Upper lobe of left lung (tissue), 6 donors: ENCODE measurements at regions not wholly inside any gene's neighbourhood (a gene's known extent, or its start where the extent isn't known, plus 50 kb on each side); places are given as distances from the start of the nearest gene placed in this dataset.

Experiments used
- ATAC-seq, 2 donors: fragments of 200-7000 bp; cut with Tn5 transposase; one replicate each; pipeline ENCODE4 v1.9.1; 2022; ENCODE audit warnings: mild to moderate bottlenecking in 2 of 2, moderate library complexity in 2 of 2; ENCODE audit not compliant: low FRiP score in 2 of 2
- DNase-seq, 2 donors: peaks; one replicate each; pipeline ENCODE4 v3.0.0-alpha.2; 2019 to 2020
- H3K27ac ChIP-seq, 4 donors: fragments of 200-600 bp; sonication (generic); one replicate each; pipeline ENCODE4 v1.5.1; 2016 to 2019
- H3K27me3 ChIP-seq, 4 donors: fragments of 200-600 bp; sonication (generic); one replicate each; pipeline ENCODE4 v1.5.1; 2017 to 2019
- H3K36me3 ChIP-seq, 4 donors: fragments of 200-600 bp; sonication (generic); one replicate each; pipeline ENCODE4 v1.5.1; 2016 to 2019
- H3K4me1 ChIP-seq, 4 donors: fragments of 200-600 bp; sonication (generic); one replicate each; pipeline ENCODE4 v1.5.1; 2018 to 2019
- H3K4me3 ChIP-seq, 4 donors: fragments of 200-600 bp; sonication (generic); one replicate each; pipeline ENCODE4 v1.5.1; 2017 to 2019; ENCODE audit warnings: mild to moderate bottlenecking in 2 of 4, moderate library complexity in 1 of 4
- H3K9me3 ChIP-seq, 4 donors: fragments of 200-600 bp; sonication (generic); one replicate each; pipeline ENCODE4 v1.5.1; 2018 to 2019
- EP300 ChIP-seq, 4 donors: sonication (generic); formaldehyde crosslinking; IDR thresholded peaks; one replicate each; pipeline ENCODE4 v1.5.1; 2017; ENCODE audit warnings: antibody characterized with exemption in 4 of 4, control low read depth in 2 of 4
- POLR2A ChIP-seq, 4 donors: fragments of 450-650 bp; IDR thresholded peaks; one replicate each; pipeline ENCODE4 v1.5.1; 2016 to 2017; ENCODE audit warnings: antibody characterized with exemption in 4 of 4, mild to moderate bottlenecking in 2 of 4
- POLR2AphosphoS5 ChIP-seq, 2 donors: sonication (generic); formaldehyde crosslinking; IDR thresholded peaks; one replicate each; pipeline ENCODE4 v1.5.1; 2017; ENCODE audit warnings: antibody characterized with exemption in 2 of 2
- WGBS, 2 donors: methylation state at CpG; one replicate each; pipeline ENCODE4 v1.1.5; 2017 to 2018; 5-methylcytosine and 5-hydroxymethylcytosine counted together
- TF ChIP-seq, protein P1 (sequence below), 6 experiments: fragments of 450-650 bp in 4 of 6; fragments of 200-600 bp in 2 of 6; sonication (generic) in 2 of 6; IDR thresholded peaks; one replicate each; pipeline ENCODE4 v1.5.1; 2016 to 2019; ENCODE audit warnings: antibody characterized with exemption in 6 of 6
- donor health status: DM: no; HTN: no; CAD: no; lungs with moderate emphysema.
- donor health status: DM: no; HTN: yes; CAD: no; lungs with severe emphysema.

DNA sequence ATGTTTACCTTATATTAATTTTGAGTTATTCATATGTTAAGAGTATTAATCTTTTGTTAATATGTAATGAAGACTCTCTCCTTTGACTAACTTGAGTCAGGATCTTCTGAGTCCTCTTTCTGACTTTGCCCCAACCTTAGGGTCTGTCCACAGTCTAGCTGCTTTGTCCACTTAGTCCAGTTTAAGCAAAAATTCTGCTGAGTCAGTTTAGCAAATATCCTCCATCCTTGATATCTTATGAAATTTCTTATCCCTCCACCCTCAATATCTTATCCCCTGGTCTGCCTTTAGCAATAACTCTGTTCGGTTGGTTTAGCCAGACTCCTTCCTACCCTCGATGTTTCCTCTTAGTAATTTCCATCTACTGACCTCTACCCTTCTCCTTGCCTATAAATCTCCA lies 91.7 kb downstream of the DIPK2A start:
- no peak for TF ChIP-seq EP300 (IDR thresholded peaks at IDR 0.05)
- no peak for TF ChIP-seq POLR2AphosphoS5 (IDR thresholded peaks at IDR 0.05)
- TF ChIP-seq, protein P1, sequence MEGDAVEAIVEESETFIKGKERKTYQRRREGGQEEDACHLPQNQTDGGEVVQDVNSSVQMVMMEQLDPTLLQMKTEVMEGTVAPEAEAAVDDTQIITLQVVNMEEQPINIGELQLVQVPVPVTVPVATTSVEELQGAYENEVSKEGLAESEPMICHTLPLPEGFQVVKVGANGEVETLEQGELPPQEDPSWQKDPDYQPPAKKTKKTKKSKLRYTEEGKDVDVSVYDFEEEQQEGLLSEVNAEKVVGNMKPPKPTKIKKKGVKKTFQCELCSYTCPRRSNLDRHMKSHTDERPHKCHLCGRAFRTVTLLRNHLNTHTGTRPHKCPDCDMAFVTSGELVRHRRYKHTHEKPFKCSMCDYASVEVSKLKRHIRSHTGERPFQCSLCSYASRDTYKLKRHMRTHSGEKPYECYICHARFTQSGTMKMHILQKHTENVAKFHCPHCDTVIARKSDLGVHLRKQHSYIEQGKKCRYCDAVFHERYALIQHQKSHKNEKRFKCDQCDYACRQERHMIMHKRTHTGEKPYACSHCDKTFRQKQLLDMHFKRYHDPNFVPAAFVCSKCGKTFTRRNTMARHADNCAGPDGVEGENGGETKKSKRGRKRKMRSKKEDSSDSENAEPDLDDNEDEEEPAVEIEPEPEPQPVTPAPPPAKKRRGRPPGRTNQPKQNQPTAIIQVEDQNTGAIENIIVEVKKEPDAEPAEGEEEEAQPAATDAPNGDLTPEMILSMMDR (IDR thresholded peaks at IDR 0.05) = no peak
- TF ChIP-seq POLR2A (IDR thresholded peaks at IDR 0.05) = no peak
- WGBS, 2 donors = 81% methylated on average over 2 of the region's 2 CpGs
- no peak for DNase-seq
- Histone ChIP-seq H3K36me3 (no peaks in the 10 kb centered on the region), H3K9me3 (no peaks in the 10 kb centered on the region), H3K27ac (no peak overlapping the region), H3K4me1 (no peaks in the 10 kb centered on the region), H3K27me3 (no peaks in the 10 kb centered on the region), H3K4me3 (no peak overlapping the region)
- no peak for ATAC-seq

DNA sequence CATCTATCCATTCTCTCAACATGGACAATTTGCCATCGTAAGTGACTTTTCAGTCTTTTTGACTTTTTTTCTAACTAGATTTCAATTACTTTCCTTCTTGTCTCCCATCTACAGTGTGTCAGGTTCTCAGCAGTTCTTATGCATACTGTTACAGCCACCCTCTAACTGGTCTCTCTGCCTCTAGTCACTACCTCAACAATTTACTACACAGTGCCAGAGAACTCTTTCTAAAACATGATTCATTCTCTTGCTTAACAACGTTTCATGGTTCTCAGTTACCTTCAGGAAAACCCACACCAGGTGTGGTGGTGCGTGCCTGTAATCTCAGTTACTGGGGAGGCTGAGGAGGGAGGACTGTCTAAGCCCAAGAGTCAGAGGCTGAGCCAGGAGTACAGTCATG lies 95.4 kb downstream of the DIPK2A start:
- H3K36me3 ChIP-seq = no peaks in the 10 kb centered on the region
- DNase-seq (no peak), ATAC-seq (no peak)
- H3K27ac ChIP-seq = no peak overlapping the region
- H3K4me3 ChIP-seq = no peak overlapping the region
- H3K27me3 ChIP-seq = no peaks in the 10 kb centered on the region
- WGBS, 2 donors = 85 to 87% methylated on average over 3 of the region's 3 CpGs
- H3K9me3 ChIP-seq = peaks cover 0 to 14% (median 8%) of the 10 kb centered on the region in 4 donors
- no peaks in the 10 kb centered on the region for H3K4me1 ChIP-seq
- TF ChIP-seq POLR2A (IDR thresholded peaks at IDR 0.05) = no peak
- TF ChIP-seq, protein P1 (IDR thresholded peaks at IDR 0.05) = no peak
- no peak for TF ChIP-seq POLR2AphosphoS5 (IDR thresholded peaks at IDR 0.05)
- no peak for TF ChIP-seq EP300 (IDR thresholded peaks at IDR 0.05)

DNA sequence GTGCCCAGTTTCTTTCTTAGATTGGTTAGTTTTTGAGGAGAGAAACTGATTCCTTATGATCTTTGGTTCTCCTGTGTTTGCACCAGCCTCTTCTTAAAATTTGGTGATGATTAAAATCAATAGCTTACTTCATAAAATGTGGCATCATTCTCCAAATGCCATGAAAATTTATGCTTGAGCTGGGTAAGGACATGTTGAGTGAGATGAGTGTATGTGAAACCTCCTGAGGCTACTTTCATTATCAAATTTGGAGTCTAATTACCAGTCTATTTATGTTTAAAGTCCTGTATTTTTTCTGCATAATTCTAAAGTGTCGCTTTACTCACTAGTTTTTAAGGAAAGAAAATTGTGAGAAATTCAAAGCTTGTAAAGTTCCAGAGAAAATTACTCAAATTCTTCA lies 102.1 kb downstream of the DIPK2A start:
- Histone ChIP-seq H3K4me3 (no peak overlapping the region), H3K9me3 (peaks cover 0 to 17% (median 10%) of the 10 kb centered on the region in 4 donors), H3K27ac (no peak overlapping the region), H3K36me3 (no peaks in the 10 kb centered on the region), H3K27me3 (peaks cover 0 to 2% (median 0%) of the 10 kb centered on the region in 4 donors), H3K4me1 (no peaks in the 10 kb centered on the region)
- TF ChIP-seq, protein P1 (IDR thresholded peaks at IDR 0.05) = no peak
- ATAC-seq = no peak
- 89 to 98% methylated on average over 1 of the region's 1 CpG for WGBS, 2 donors
- no peak for DNase-seq

DNA sequence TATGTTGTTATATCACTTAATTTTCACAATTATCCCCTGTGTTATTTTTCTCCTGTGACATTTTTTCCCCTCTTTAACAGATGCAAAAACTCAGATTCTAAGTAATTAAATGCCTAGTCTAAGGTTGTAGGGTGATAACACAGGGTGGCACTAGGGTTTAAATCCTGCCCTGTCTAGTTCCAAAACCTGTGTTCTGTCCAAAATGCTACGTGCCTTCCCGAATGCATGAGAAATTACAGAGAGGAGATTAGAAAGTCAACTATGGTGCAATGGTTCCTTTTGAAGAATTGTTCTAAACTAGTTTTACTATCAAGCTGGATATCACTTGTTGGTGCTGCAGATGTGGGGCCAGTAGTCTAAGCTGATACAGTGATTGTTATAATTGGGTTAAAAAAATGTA lies 108.0 kb downstream of the DIPK2A start:
- Histone ChIP-seq H3K27me3 (no peaks in the 10 kb centered on the region), H3K4me3 (no peak overlapping the region), H3K36me3 (no peaks in the 10 kb centered on the region), H3K27ac (no peak overlapping the region), H3K4me1 (no peaks in the 10 kb centered on the region), H3K9me3 (no peaks in the 10 kb centered on the region)
- ATAC-seq = no peak
- TF ChIP-seq, protein P1 (IDR thresholded peaks at IDR 0.05) = no peak
- TF ChIP-seq POLR2AphosphoS5 (IDR thresholded peaks at IDR 0.05) (no peak), POLR2A (IDR thresholded peaks at IDR 0.05) (no peak), EP300 (IDR thresholded peaks at IDR 0.05) (no peak)
- 80 to 87% methylated on average over 2 of the region's 2 CpGs for WGBS, 2 donors
- no peak for DNase-seq

DNA sequence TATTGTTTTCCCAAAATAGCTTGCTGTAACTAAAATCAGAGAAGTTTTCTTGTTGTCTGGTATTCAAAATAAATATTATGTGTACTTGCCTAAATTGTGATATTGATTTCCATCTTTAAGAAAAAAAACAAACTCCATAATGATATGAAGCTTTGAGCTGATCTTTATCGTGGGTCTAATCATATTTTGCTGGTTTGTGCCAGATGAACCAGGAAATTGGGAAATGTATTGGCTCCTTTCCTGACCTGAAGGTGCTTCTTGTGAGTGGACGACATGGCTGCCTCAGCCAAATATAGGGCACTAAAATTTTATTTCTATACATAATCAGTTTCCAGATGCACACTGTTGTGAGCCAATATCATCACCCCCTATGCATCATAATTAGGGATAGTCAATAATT lies 113.3 kb downstream of the DIPK2A start:
- H3K4me3 ChIP-seq = no peak overlapping the region
- no peaks in the 10 kb centered on the region for H3K4me1 ChIP-seq
- no peak for DNase-seq
- H3K9me3 ChIP-seq = no peaks in the 10 kb centered on the region
- no peaks in the 10 kb centered on the region for H3K36me3 ChIP-seq
- ATAC-seq = no peak
- H3K27me3 ChIP-seq = no peaks in the 10 kb centered on the region
- whole genome bisulfite sequencing, 2 donors = 26 to 27% methylated on average over 2 of the region's 2 CpGs
- no peak for TF ChIP-seq POLR2AphosphoS5 (IDR thresholded peaks at IDR 0.05)
- H3K27ac ChIP-seq = no peak overlapping the region
